Trophoblast cell (in vitro differentiated cells and primary cell): ENCODE measurements at regions not wholly inside any gene's neighbourhood (a gene's known extent, or its start where the extent isn't known, plus 50 kb on each side); places are given as distances from the start of the nearest gene placed in this dataset.

Experiments
- DNase-seq, 2 donors: peaks; one replicate each; pipeline ENCODE4 v3.0.0-alpha.2; 2016
- H2AFZ ChIP-seq: 2 replicates; pipeline ENCODE4 v1.6.1; 2013; ENCODE audit warnings: low read length, moderate library complexity, mild to moderate bottlenecking; ENCODE audit not compliant: insufficient read depth, poor library complexity
- H2AK5ac ChIP-seq: 2 replicates; pipeline ENCODE4 v1.6.1; 2013; ENCODE audit warnings: mild to moderate bottlenecking, low read length
- H2BK120ac ChIP-seq: 2 replicates; pipeline ENCODE4 v1.6.1; 2013; ENCODE audit warnings: low read length, mild to moderate bottlenecking, moderate library complexity; ENCODE audit not compliant: insufficient read depth, poor library complexity
- H2BK12ac ChIP-seq: 2 replicates; pipeline ENCODE4 v1.6.1; 2013; ENCODE audit warnings: mild to moderate bottlenecking, low read length, moderate library complexity
- H2BK5ac ChIP-seq: 2 replicates; pipeline ENCODE4 v1.6.1; 2013; ENCODE audit warnings: low read length, low read depth, moderate library complexity, mild to moderate bottlenecking; ENCODE audit not compliant: poor library complexity
- H3K14ac ChIP-seq: 2 replicates; pipeline ENCODE4 v1.6.1; 2013; ENCODE audit warnings: mild to moderate bottlenecking, low read length
- H3K18ac ChIP-seq: 2 replicates; pipeline ENCODE4 v1.6.1; 2013; ENCODE audit warnings: mild to moderate bottlenecking, low read length
- H3K23ac ChIP-seq: 2 replicates; pipeline ENCODE4 v1.6.1; 2013; ENCODE audit warnings: low read length
- H3K27ac ChIP-seq: 2 replicates; pipeline ENCODE4 v1.5.1; 2013; ENCODE audit warnings: low read depth, mild to moderate bottlenecking, inconsistent platforms, low read length, moderate library complexity
- H3K27me3 ChIP-seq: 2 replicates; pipeline ENCODE4 v1.6.1; 2013; ENCODE audit warnings: inconsistent platforms, mild to moderate bottlenecking, low read length, moderate library complexity; ENCODE audit not compliant: insufficient read depth
- H3K36me3 ChIP-seq, 2 experiments: 1 replicate in 1 of 2; 2 replicates in 1 of 2; pipeline ENCODE4 v1.6.1; 2013; ENCODE audit warnings: low read length in 2 of 2, mild to moderate bottlenecking in 2 of 2, moderate library complexity in 1 of 2; ENCODE audit not compliant: insufficient read depth in 2 of 2, control insufficient read depth in 1 of 2
- H3K4ac ChIP-seq: 2 replicates; pipeline ENCODE4 v1.6.1; 2013; ENCODE audit warnings: low read depth, mild to moderate bottlenecking, low read length, moderate library complexity
- H3K4me1 ChIP-seq, 2 experiments: 1 replicate in 1 of 2; 2 replicates in 1 of 2; pipeline ENCODE4 v1.6.1; 2013; ENCODE audit warnings: low read length in 2 of 2, mild to moderate bottlenecking in 2 of 2, moderate library complexity in 1 of 2; ENCODE audit not compliant: insufficient read depth in 2 of 2, control insufficient read depth in 1 of 2
- H3K4me2 ChIP-seq: 2 replicates; pipeline ENCODE4 v1.6.1; 2013; ENCODE audit warnings: inconsistent platforms, mild to moderate bottlenecking, low read length, moderate library complexity
- H3K4me3 ChIP-seq: 2 replicates; pipeline ENCODE4 v1.5.1; 2013; ENCODE audit warnings: mild to moderate bottlenecking, low read depth, low read length, inconsistent platforms
- H3K79me1 ChIP-seq: one replicate; pipeline ENCODE4 v1.6.1; 2013; ENCODE audit warnings: low read length
- H3K79me2 ChIP-seq: 2 replicates; pipeline ENCODE4 v1.6.1; 2013; ENCODE audit warnings: low read length, mild to moderate bottlenecking; ENCODE audit not compliant: control insufficient read depth, insufficient read depth, poor library complexity
- H3K9ac ChIP-seq: 2 replicates; pipeline ENCODE4 v1.6.1; 2013; ENCODE audit warnings: mild to moderate bottlenecking, low read length
- H3K9me3 ChIP-seq: 2 replicates; pipeline ENCODE4 v1.6.1; 2013; ENCODE audit warnings: low read depth, mild to moderate bottlenecking, control low read depth, inconsistent platforms, low read length; ENCODE audit not compliant: insufficient read depth
- H4K12ac ChIP-seq: 2 replicates; pipeline ENCODE4 v1.6.1; 2013; ENCODE audit warnings: low read depth, mild to moderate bottlenecking, low read length, moderate library complexity
- H4K8ac ChIP-seq: 2 replicates; pipeline ENCODE4 v1.6.1; 2013; ENCODE audit warnings: low read depth, mild to moderate bottlenecking, low read length, moderate library complexity
- H4K91ac ChIP-seq: one replicate; pipeline ENCODE4 v1.6.1; 2013; ENCODE audit warnings: low read depth, mild to moderate bottlenecking, low read length, moderate library complexity
- WGBS: extraction: QIAGEN DNeasy Blood & Tissue Kit; methylation state at CpG from one replicate; pipeline ENCODE4 v1.1.7; 2013; ENCODE audit warnings: missing lambda C conversion rate; ENCODE audit not compliant: insufficient read length, insufficient coverage; ENCODE audit errors: extremely low coverage; 5-methylcytosine and 5-hydroxymethylcytosine counted together

GRCh38 chr12:87320724-87321123 lies 708.5 kb downstream of the C12orf50 start:
- Histone ChIP-seq H3K4ac (no peak overlapping the region), H4K91ac (no peak overlapping the region), H4K8ac (no peak overlapping the region), H3K36me3 (no peaks in the 10 kb centered on the region), H3K4me1 (no peaks in the 10 kb centered on the region), H3K79me2 (no peaks in the 10 kb centered on the region), H3K9me3 (no peaks in the 10 kb centered on the region), H3K9ac (no peak overlapping the region), H2AFZ (no peak overlapping the region), H2BK5ac (no peak overlapping the region), H3K27me3 (no peaks in the 10 kb centered on the region), H3K18ac (no peak overlapping the region), H2BK12ac (no peak overlapping the region), H3K23ac (no peak overlapping the region), H3K14ac (no peak overlapping the region), H3K79me1 (no peaks in the 10 kb centered on the region), H2AK5ac (no peak overlapping the region), H2BK120ac (no peak overlapping the region), H3K4me3 (no peak overlapping the region), H3K27ac (no peak overlapping the region), H4K12ac (no peak overlapping the region), H3K4me2 (no peak overlapping the region)
- DNase-seq, result no peak

DNA sequence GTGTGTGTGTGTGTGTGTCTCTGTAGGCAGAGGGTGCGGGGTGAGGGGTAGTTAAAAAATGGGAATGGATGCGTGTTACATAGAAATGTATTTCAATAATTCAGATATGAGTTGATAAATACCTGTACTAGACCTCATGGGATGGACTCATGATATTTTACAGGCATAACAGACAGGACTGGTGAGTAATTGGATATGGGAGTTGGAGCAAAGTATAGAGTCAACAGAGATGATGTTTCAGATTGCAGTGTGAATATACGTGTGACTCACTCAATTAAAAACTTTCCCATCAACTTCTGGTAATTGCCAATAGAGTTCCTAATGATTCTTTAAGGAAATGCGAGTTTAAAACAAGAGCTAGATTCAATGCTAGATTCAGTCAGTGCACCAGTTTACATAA lies 711.9 kb downstream of the C12orf50 start:
- no peak overlapping the region for H3K4me2 ChIP-seq
- no peak overlapping the region for H4K12ac ChIP-seq
- H3K4me1 ChIP-seq, result no peaks in the 10 kb centered on the region
- no peaks in the 10 kb centered on the region for H3K9me3 ChIP-seq
- H3K79me2 ChIP-seq, result no peaks in the 10 kb centered on the region
- no peak overlapping the region for H2BK5ac ChIP-seq
- H4K91ac ChIP-seq, result no peak overlapping the region
- no peak overlapping the region for H2BK12ac ChIP-seq
- no peak overlapping the region for H4K8ac ChIP-seq
- H3K18ac ChIP-seq, result no peak overlapping the region
- H3K4me3 ChIP-seq, result no peak overlapping the region
- no peaks in the 10 kb centered on the region for H3K27me3 ChIP-seq
- no peak overlapping the region for H3K23ac ChIP-seq
- H2BK120ac ChIP-seq, result no peak overlapping the region
- no peaks in the 10 kb centered on the region for H3K36me3 ChIP-seq
- H2AK5ac ChIP-seq, result no peak overlapping the region
- H2AFZ ChIP-seq, result no peak overlapping the region
- H3K79me1 ChIP-seq, result no peaks in the 10 kb centered on the region
- DNase-seq, result no peak
- H3K9ac ChIP-seq, result no peak overlapping the region
- H3K27ac ChIP-seq, result no peak overlapping the region
- no peak overlapping the region for H3K4ac ChIP-seq
- WGBS, result 100% methylated on average over 1 of the region's 4 CpGs
- no peak overlapping the region for H3K14ac ChIP-seq

GRCh38 chr12:87311206-87311605 lies 718.0 kb downstream of the C12orf50 start:
- Histone ChIP-seq H3K4me1 (no peaks in the 10 kb centered on the region), H3K36me3 (no peaks in the 10 kb centered on the region), H2AK5ac (no peak overlapping the region), H3K4me2 (no peak overlapping the region), H4K91ac (no peak overlapping the region), H3K79me2 (no peaks in the 10 kb centered on the region), H4K8ac (no peak overlapping the region), H3K23ac (no peak overlapping the region), H3K9ac (no peak overlapping the region), H2BK12ac (no peak overlapping the region), H3K79me1 (no peaks in the 10 kb centered on the region), H3K27ac (no peak overlapping the region), H3K4me3 (no peak overlapping the region), H3K27me3 (no peaks in the 10 kb centered on the region), H3K14ac (no peak overlapping the region), H4K12ac (no peak overlapping the region), H3K4ac (no peak overlapping the region), H2BK120ac (no peak overlapping the region), H3K9me3 (no peaks in the 10 kb centered on the region), H3K18ac (no peak overlapping the region), H2BK5ac (no peak overlapping the region), H2AFZ (no peak overlapping the region)
- DNase-seq, result no peak
- no CpG with 5 or more reads among the region's 1 CpG for WGBS

GRCh38 chr12:87310126-87310525 lies 719.1 kb downstream of the C12orf50 start:
- Histone ChIP-seq H3K14ac (no peak overlapping the region), H3K23ac (no peak overlapping the region), H3K4me1 (no peaks in the 10 kb centered on the region), H2BK5ac (no peak overlapping the region), H3K4me3 (no peak overlapping the region), H3K9me3 (no peaks in the 10 kb centered on the region), H3K36me3 (no peaks in the 10 kb centered on the region), H3K9ac (no peak overlapping the region), H3K27ac (no peak overlapping the region), H4K12ac (no peak overlapping the region), H3K79me2 (no peaks in the 10 kb centered on the region), H3K4ac (no peak overlapping the region), H2BK12ac (no peak overlapping the region), H4K8ac (no peak overlapping the region), H2BK120ac (no peak overlapping the region), H3K18ac (no peak overlapping the region), H3K4me2 (no peak overlapping the region), H3K27me3 (no peaks in the 10 kb centered on the region), H4K91ac (no peak overlapping the region), H2AK5ac (no peak overlapping the region), H3K79me1 (no peaks in the 10 kb centered on the region), H2AFZ (no peak overlapping the region)
- WGBS, result no CpG with 5 or more reads among the region's 1 CpG
- DNase-seq, result no peak

- Histone ChIP-seq H3K27ac (no peak overlapping the region), H3K4me1 (no peaks in the 10 kb centered on the region), H3K4me3 (no peak overlapping the region), H3K23ac (no peak overlapping the region), H4K91ac (no peak overlapping the region), H4K12ac (no peak overlapping the region), H3K27me3 (no peaks in the 10 kb centered on the region), H3K4ac (no peak overlapping the region), H3K18ac (no peak overlapping the region), H2BK5ac (no peak overlapping the region), H3K79me2 (no peaks in the 10 kb centered on the region), H2AK5ac (no peak overlapping the region), H3K9ac (no peak overlapping the region), H3K36me3 (no peaks in the 10 kb centered on the region), H3K79me1 (no peaks in the 10 kb centered on the region), H4K8ac (no peak overlapping the region), H3K9me3 (no peaks in the 10 kb centered on the region), H2BK120ac (no peak overlapping the region), H2BK12ac (no peak overlapping the region), H3K14ac (no peak overlapping the region), H3K4me2 (no peak overlapping the region), H2AFZ (no peak overlapping the region)
- DNase-seq, result no peak
These were observed 723.7 kb downstream of the C12orf50 start for GRCh38 chr12:87305481-87305880.
